Right atrium auricular region (tissue), 2 donors: ENCODE measurements at regions not wholly inside any gene's neighbourhood (a gene's known extent, or its start where the extent isn't known, plus 50 kb on each side); places are given as distances from the start of the nearest gene placed in this dataset.

ENCODE experiments used
- DNase-seq: peaks from one replicate; pipeline ENCODE4 v3.0.0-alpha.2; 2019; ENCODE audit warnings: low spot score
- H3K27ac ChIP-seq, 2 donors: fragments of 200-600 bp; sonication (generic); 1 replicate in 1 of 2; 2 replicates in 1 of 2; pipeline ENCODE4 v1.5.1; 2016 to 2019
- H3K27me3 ChIP-seq, 2 donors: fragments of 200-600 bp; sonication (generic); one replicate each; pipeline versions ENCODE4 v1.5.1 to v1.6.0; 2017 to 2019
- H3K36me3 ChIP-seq: fragments of 200-600 bp; sonication (generic); one replicate; pipeline ENCODE4 v1.5.1; 2016
- H3K4me1 ChIP-seq, 2 donors: fragments of 200-600 bp; sonication (generic); one replicate each; pipeline versions ENCODE4 v1.5.1 to v1.6.0; 2017 to 2019
- H3K4me3 ChIP-seq, 2 donors: fragments of 200-600 bp; sonication (generic); 1 replicate in 1 of 2; 2 replicates in 1 of 2; pipeline ENCODE4 v1.5.1; 2017 to 2019; ENCODE audit warnings: mild to moderate bottlenecking in 1 of 2, moderate library complexity in 1 of 2
- H3K9me3 ChIP-seq, 2 donors: fragments of 200-600 bp; sonication (generic); one replicate each; pipeline ENCODE4 v1.5.1; 2019
- TF ChIP-seq, protein P1 (sequence below), 2 donors: fragments of 200-600 bp; sonication (generic); IDR thresholded peaks; one replicate each; pipeline ENCODE4 v1.5.1; 2019; ENCODE audit warnings: antibody characterized with exemption in 2 of 2

DNA sequence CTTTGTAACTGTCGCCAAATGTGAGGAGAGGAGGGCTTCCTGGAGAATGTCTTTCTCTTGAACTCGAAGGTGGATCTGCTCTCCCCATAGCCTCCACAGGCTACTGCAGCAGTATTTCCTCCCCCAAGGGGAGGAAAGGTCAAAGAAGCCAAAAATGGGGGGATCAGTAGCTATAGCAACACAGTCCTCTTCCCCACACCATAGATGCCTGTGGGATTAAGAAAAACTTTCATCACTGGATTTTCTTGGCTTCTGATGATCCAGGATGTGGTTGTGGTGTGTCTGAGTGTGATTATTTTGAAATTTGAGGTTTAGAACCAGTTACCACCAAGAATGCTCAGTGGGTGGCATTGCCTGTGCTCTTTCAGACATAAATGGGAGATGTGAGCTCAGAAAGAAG lies 140.1 kb upstream of the SPACA1 start:
- Histone ChIP-seq H3K27ac (no peak overlapping the region), H3K4me3 (no peak overlapping the region), H3K9me3 (no peaks in the 10 kb centered on the region), H3K4me1 (no peaks in the 10 kb centered on the region), H3K27me3 (no peaks in the 10 kb centered on the region), H3K36me3 (no peaks in the 10 kb centered on the region)
- TF ChIP-seq, protein P1, sequence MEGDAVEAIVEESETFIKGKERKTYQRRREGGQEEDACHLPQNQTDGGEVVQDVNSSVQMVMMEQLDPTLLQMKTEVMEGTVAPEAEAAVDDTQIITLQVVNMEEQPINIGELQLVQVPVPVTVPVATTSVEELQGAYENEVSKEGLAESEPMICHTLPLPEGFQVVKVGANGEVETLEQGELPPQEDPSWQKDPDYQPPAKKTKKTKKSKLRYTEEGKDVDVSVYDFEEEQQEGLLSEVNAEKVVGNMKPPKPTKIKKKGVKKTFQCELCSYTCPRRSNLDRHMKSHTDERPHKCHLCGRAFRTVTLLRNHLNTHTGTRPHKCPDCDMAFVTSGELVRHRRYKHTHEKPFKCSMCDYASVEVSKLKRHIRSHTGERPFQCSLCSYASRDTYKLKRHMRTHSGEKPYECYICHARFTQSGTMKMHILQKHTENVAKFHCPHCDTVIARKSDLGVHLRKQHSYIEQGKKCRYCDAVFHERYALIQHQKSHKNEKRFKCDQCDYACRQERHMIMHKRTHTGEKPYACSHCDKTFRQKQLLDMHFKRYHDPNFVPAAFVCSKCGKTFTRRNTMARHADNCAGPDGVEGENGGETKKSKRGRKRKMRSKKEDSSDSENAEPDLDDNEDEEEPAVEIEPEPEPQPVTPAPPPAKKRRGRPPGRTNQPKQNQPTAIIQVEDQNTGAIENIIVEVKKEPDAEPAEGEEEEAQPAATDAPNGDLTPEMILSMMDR (IDR thresholded peaks at IDR 0.05) = no peak
- no peak for DNase-seq

DNA sequence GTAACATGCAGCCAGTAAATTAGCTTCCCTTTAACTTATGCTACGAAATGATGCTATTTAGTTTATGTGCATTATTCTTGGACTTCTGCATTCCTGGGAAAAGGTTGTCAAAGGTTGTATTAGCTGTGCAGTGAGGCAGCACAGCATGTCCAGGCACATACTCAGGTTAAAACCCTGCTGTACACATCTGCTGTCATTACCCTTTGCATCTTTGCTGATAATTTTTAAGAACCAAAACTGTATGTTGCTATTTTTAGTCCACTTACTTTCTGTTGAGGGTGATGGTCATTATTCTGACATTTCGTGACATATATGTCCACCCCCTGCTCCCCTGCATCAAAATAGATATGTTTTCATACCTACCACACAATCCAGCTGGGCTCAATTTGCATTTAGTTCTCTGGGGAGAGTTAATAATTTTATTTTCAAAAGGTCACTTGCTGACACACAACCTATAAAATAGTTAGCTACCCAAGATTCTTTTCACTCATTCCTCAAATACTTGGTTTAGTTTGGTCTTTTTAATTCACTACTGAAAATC lies 142.5 kb upstream of the SPACA1 start:
- DNase-seq = no peak
- TF ChIP-seq, protein P1 (IDR thresholded peaks at IDR 0.05) = no peak
- H3K36me3 ChIP-seq = no peaks in the 10 kb centered on the region
- no peak overlapping the region for H3K4me3 ChIP-seq
- H3K27me3 ChIP-seq = no peaks in the 10 kb centered on the region
- H3K4me1 ChIP-seq = no peaks in the 10 kb centered on the region
- H3K9me3 ChIP-seq = no peaks in the 10 kb centered on the region
- H3K27ac ChIP-seq = no peak overlapping the region

DNA sequence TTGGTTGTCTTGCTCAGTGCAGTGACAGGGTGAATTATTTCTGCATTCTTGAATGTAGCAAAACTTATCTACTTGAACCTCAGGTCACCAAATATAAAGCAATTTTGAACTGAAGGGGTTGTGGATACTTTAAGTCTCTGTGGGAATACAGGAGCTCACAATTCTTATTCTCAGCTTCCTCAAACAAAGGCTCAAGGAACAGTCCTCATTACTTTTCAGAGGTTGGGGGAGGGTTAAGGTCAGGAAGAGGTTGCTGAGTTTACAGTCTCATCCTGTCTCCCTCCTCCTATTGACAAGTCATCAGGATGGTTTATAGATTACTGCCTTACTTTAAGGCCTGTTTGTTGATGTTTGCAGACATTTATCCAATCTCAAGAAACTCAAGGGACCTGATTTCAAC lies 143.6 kb upstream of the SPACA1 start:
- Histone ChIP-seq H3K36me3 (no peaks in the 10 kb centered on the region), H3K4me3 (no peak overlapping the region), H3K27ac (no peak overlapping the region), H3K27me3 (no peaks in the 10 kb centered on the region), H3K4me1 (no peaks in the 10 kb centered on the region), H3K9me3 (no peaks in the 10 kb centered on the region)
- DNase-seq = no peak
- TF ChIP-seq, protein P1 (IDR thresholded peaks at IDR 0.05) = no peak

DNA sequence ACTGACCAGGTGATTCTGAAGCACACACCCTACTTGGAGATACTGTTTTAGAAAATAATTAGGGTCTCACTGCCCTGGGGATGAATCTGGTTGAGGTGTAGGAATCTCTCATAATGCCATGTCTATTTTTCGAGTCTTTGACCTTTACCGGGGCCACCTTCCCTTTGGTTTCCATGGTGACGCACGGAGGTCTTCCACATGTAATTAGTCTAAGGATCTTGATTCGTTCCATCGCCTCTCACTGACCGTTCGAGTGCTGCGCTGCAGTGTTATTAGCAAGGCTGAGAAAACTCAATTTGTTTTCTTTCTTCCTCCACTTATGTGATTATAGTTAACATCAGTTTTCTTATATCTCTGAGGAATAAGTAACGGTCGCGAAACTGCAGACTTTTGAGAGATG lies 144.3 kb upstream of the SPACA1 start:
- H3K4me1 ChIP-seq = no peaks in the 10 kb centered on the region
- no peak for DNase-seq
- H3K27me3 ChIP-seq = no peaks in the 10 kb centered on the region
- TF ChIP-seq, protein P1 (IDR thresholded peaks at IDR 0.05) = no peak
- H3K36me3 ChIP-seq = no peaks in the 10 kb centered on the region
- H3K9me3 ChIP-seq = no peaks in the 10 kb centered on the region
- no peak overlapping the region for H3K27ac ChIP-seq
- no peak overlapping the region for H3K4me3 ChIP-seq

DNA sequence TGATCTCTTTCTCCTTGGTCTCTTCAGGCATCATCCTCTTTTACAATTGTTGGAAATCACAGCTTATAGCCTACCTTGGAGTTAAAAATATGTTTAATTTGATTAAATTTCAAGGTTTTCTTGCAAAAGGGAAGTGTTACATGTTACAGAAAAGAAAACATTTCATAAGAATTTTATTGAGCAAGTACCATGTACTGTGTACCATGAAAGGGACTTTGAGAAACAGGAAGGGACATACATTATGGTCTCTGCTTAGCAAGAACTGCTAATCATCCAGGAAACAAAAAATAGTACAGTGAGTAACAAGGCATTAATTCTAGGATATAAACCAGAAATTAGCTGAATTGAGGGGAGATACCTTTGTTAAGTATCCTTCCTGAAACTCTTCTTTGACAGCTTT lies 145.3 kb upstream of the SPACA1 start:
- Histone ChIP-seq H3K36me3 (no peaks in the 10 kb centered on the region), H3K4me3 (no peak overlapping the region), H3K27ac (no peak overlapping the region), H3K4me1 (no peaks in the 10 kb centered on the region), H3K9me3 (no peaks in the 10 kb centered on the region), H3K27me3 (no peaks in the 10 kb centered on the region)
- TF ChIP-seq, protein P1 (IDR thresholded peaks at IDR 0.05) = no peak
- DNase-seq = no peak

DNA sequence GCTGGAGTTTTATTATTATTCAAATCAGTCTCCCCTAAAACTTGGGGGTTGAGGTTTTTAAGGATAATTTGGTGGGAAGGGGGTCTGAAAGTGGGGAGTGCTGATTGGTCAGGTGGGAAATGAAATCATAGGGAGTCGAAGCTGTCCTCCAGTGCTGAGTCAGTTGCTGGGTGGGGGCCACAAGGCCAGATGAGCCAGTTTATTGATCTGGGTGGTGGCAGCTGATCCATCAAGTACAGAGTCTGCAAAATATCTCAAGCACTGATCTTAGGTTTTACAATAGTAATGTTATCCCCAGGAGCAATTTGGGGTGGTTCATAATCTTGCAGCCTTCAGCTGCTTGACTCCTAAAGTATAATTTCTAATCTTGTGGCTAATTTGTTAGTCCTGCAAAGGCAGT lies 146.0 kb upstream of the SPACA1 start:
- H3K9me3 ChIP-seq = no peaks in the 10 kb centered on the region
- H3K4me3 ChIP-seq = no peak overlapping the region
- DNase-seq = no peak

More for the DNA sequence above, 146.0 kb upstream of the SPACA1 start:
- TF ChIP-seq, protein P1 (IDR thresholded peaks at IDR 0.05) = no peak
- Histone ChIP-seq H3K36me3 (no peaks in the 10 kb centered on the region), H3K27me3 (no peaks in the 10 kb centered on the region), H3K4me1 (no peaks in the 10 kb centered on the region), H3K27ac (no peak overlapping the region)
